IMR-90 (cell line): ENCODE measurements at regions not wholly inside any gene's neighbourhood (a gene's known extent, or its start where the extent isn't known, plus 50 kb on each side); places are given as distances from the start of the nearest gene placed in this dataset.

Source experiments
- ATAC-seq: fragments of 200-7000 bp; cut with Tn5 transposase; 2 replicates; pipeline ENCODE4 v1.9.1; 2020; ENCODE audit warnings: low read depth, mild to moderate bottlenecking, moderate library complexity
- BruUV-seq: library from RNA; stranded (reverse); fragments of 400-500 nt; replicated peaks from 2 replicates; lab custom pipeline; 2021; lab: Mats Ljungman, UMichigan
- CTCF ChIA-PET: fragments of 300-600 bp; formaldehyde crosslinking; extraction: SDS; loops from one replicate; lab custom pipeline; 2021; ENCODE audit warnings: antibody characterized with exemption; lab: Yijun Ruan, JAX
- POLR2A ChIA-PET: fragments of 300-600 bp; sonication (Branson Sonifier 250); formaldehyde crosslinking; loops from one replicate; lab custom pipeline; 2022; ENCODE audit warnings: antibody characterized with exemption; ENCODE audit not compliant: unreplicated experiment; lab: Charles Lee
- DNase-seq: peaks from one replicate; pipeline ENCODE4 v3.0.0; 2013
- H2AFZ ChIP-seq: replicated peaks from 2 replicates; pipeline ENCODE3; 2013; ENCODE audit warnings: low read length, mild to moderate bottlenecking; ENCODE audit not compliant: poor library complexity
- H2AK5ac ChIP-seq: 2 replicates; pipeline ENCODE4 v1.6.1; 2013; ENCODE audit warnings: low read depth, low read length, inconsistent platforms
- H2AK9ac ChIP-seq: replicated peaks from 2 replicates; pipeline ENCODE3; 2013; ENCODE audit warnings: mild to moderate bottlenecking, low read depth, low read length, moderate library complexity; ENCODE audit not compliant: poor library complexity
- H2BK120ac ChIP-seq: 2 replicates; pipeline ENCODE4 v1.6.1; 2013; ENCODE audit warnings: low read depth, low read length, inconsistent platforms
- H2BK15ac ChIP-seq: 3 replicates; pipeline ENCODE4 v1.6.1; 2013; ENCODE audit warnings: low read depth, low read length, inconsistent platforms
- H2BK20ac ChIP-seq: 2 replicates; pipeline ENCODE4 v1.6.1; 2013; ENCODE audit warnings: low read depth, mild to moderate bottlenecking, inconsistent platforms, low read length, moderate library complexity
- H2BK5ac ChIP-seq: 2 replicates; pipeline ENCODE4 v1.6.1; 2013; ENCODE audit warnings: mild to moderate bottlenecking, low read depth, low read length, inconsistent platforms; ENCODE audit not compliant: poor library complexity, severe bottlenecking
- H3K14ac ChIP-seq: replicated peaks from 2 replicates; pipeline ENCODE4 v1.6.1; 2013; ENCODE audit warnings: low read depth, low read length, inconsistent platforms
- H3K18ac ChIP-seq: 2 replicates; pipeline ENCODE4 v1.6.1; 2013; ENCODE audit warnings: low read depth, low read length, control low read depth
- H3K23ac ChIP-seq: 2 replicates; pipeline ENCODE4 v1.6.1; 2013; ENCODE audit warnings: low read depth, low read length, inconsistent platforms
- H3K27ac ChIP-seq: 2 replicates; pipeline ENCODE4 v1.5.1; 2013; ENCODE audit warnings: mild to moderate bottlenecking, control low read depth, low read length; ENCODE audit not compliant: insufficient read depth
- H3K27me3 ChIP-seq: 2 replicates; pipeline ENCODE4 v1.6.1; 2013; ENCODE audit warnings: low read length; ENCODE audit not compliant: control insufficient read depth, insufficient read depth
- H3K36me3 ChIP-seq: 2 replicates; pipeline ENCODE4 v1.6.1; 2013; ENCODE audit warnings: low read length, mixed read lengths; ENCODE audit not compliant: control insufficient read depth, insufficient read depth
- H3K4ac ChIP-seq: 2 replicates; pipeline ENCODE4 v1.6.1; 2013; ENCODE audit warnings: low read depth, low read length, inconsistent platforms
- H3K4me1 ChIP-seq: 2 replicates; pipeline ENCODE4 v1.6.1; 2013; ENCODE audit warnings: low read length, mixed read lengths; ENCODE audit not compliant: control insufficient read depth, insufficient read depth
- H3K4me2 ChIP-seq: 2 replicates; pipeline ENCODE4 v1.6.1; 2013; ENCODE audit warnings: low read depth, mild to moderate bottlenecking, control low read depth, low read length, moderate library complexity
- H3K4me3 ChIP-seq: 2 replicates; pipeline ENCODE4 v1.5.1; 2013; ENCODE audit warnings: low read depth, mild to moderate bottlenecking, control low read depth, low read length, moderate library complexity; ENCODE audit not compliant: insufficient read depth
- H3K56ac ChIP-seq: 2 replicates; pipeline ENCODE4 v1.6.1; 2013; ENCODE audit warnings: low read length, inconsistent platforms; ENCODE audit not compliant: insufficient read depth; ENCODE audit errors: extremely low read depth
- H3K79me1 ChIP-seq, 2 experiments: 2 replicates each; pipeline ENCODE4 v1.6.1; 2013; ENCODE audit warnings: low read length in 2 of 2, inconsistent platforms in 1 of 2, low read depth in 1 of 2
- H3K9ac ChIP-seq: 2 replicates; pipeline ENCODE4 v1.6.1; 2013; ENCODE audit warnings: low read depth, low read length, control low read depth
- H3K9me1 ChIP-seq: 2 replicates; pipeline ENCODE4 v1.6.1; 2013; ENCODE audit warnings: low read length, inconsistent platforms; ENCODE audit not compliant: insufficient read depth
- H3K9me3 ChIP-seq: 2 replicates; pipeline ENCODE4 v1.6.1; 2013; ENCODE audit warnings: low read length; ENCODE audit not compliant: control insufficient read depth, insufficient read depth
- H4K20me1 ChIP-seq: 2 replicates; pipeline ENCODE4 v1.6.1; 2013; ENCODE audit warnings: low read length, inconsistent platforms; ENCODE audit not compliant: insufficient read depth
- H4K5ac ChIP-seq: 2 replicates; pipeline ENCODE4 v1.6.1; 2013; ENCODE audit warnings: mild to moderate bottlenecking, low read depth, low read length, control low read depth
- H4K8ac ChIP-seq, 2 experiments: 2 replicates each; pipeline ENCODE4 v1.6.1; 2013; ENCODE audit warnings: low read depth in 2 of 2, low read length in 2 of 2, control low read depth in 1 of 2, inconsistent platforms in 1 of 2
- H4K91ac ChIP-seq: 2 replicates; pipeline ENCODE4 v1.6.1; 2013; ENCODE audit warnings: low read depth, low read length, inconsistent platforms; ENCODE audit not compliant: insufficient read depth
- BHLHE40 ChIP-seq: fragments of 150-350 bp; IDR thresholded peaks from 2 replicates; pipeline ENCODE4 v1.6.1; 2016; ENCODE audit warnings: mild to moderate bottlenecking, low read depth, low read length
- CEBPB ChIP-seq: IDR thresholded peaks from 2 replicates; pipeline ENCODE4 v1.6.1; 2012; ENCODE audit warnings: low read depth, low read length, improper control_type of control experiment
- CHD1 ChIP-seq: IDR thresholded peaks from 2 replicates; pipeline ENCODE4 v1.6.1; 2012; ENCODE audit warnings: low read depth, low read length, improper control_type of control experiment
- CTCF ChIP-seq: conservative IDR thresholded peaks from 2 replicates; pipeline ENCODE4 v1.5.1; 2012; ENCODE audit warnings: mild to moderate bottlenecking, low read depth, low read length, improper control_type of control experiment
- FOS ChIP-seq: fragments of 150-350 bp; IDR thresholded peaks from 2 replicates; pipeline ENCODE4 v1.6.1; 2016; ENCODE audit warnings: low read depth, low read length
- MAFK ChIP-seq: IDR thresholded peaks from 2 replicates; pipeline ENCODE4 v1.6.1; 2012; ENCODE audit warnings: low read depth, low read length, improper control_type of control experiment
- MAZ ChIP-seq: IDR thresholded peaks from 2 replicates; pipeline ENCODE4 v1.6.1; 2012; ENCODE audit warnings: low read depth, mild to moderate bottlenecking, low read length, improper control_type of control experiment, moderate library complexity, borderline replicate concordance
- MXI1 ChIP-seq: IDR thresholded peaks from 2 replicates; pipeline ENCODE4 v1.6.1; 2012; ENCODE audit warnings: low read depth, mild to moderate bottlenecking, low read length, moderate library complexity, borderline replicate concordance
- NFE2L2 ChIP-seq: fragments of 150-350 bp; IDR thresholded peaks from 2 replicates; pipeline ENCODE4 v1.6.1; 2016; ENCODE audit warnings: low read depth, mild to moderate bottlenecking, low read length
- POLR2A ChIP-seq: IDR thresholded peaks from 2 replicates; pipeline ENCODE4 v1.6.1; 2012; ENCODE audit warnings: mild to moderate bottlenecking, low read depth, low read length
- RAD21 ChIP-seq: IDR thresholded peaks from 2 replicates; pipeline ENCODE4 v1.6.1; 2012; ENCODE audit warnings: low read length, improper control_type of control experiment
- RCOR1 ChIP-seq: IDR thresholded peaks from 2 replicates; pipeline ENCODE4 v1.6.1; 2012; ENCODE audit warnings: mild to moderate bottlenecking, low read length, improper control_type of control experiment; ENCODE audit not compliant: insufficient replicate concordance
- RFX5 ChIP-seq: IDR thresholded peaks from 2 replicates; pipeline ENCODE4 v1.8.0; 2012; ENCODE audit warnings: low read depth, mild to moderate bottlenecking, low read length, moderate library complexity
- SMC3 ChIP-seq: fragments of 150-350 bp; IDR thresholded peaks from 2 replicates; pipeline ENCODE4 v1.6.1; 2016; ENCODE audit warnings: low read depth, mild to moderate bottlenecking, antibody characterized with exemption, low read length, moderate library complexity
- USF2 ChIP-seq: fragments of 150-350 bp; IDR thresholded peaks from 2 replicates; pipeline ENCODE4 v1.6.1; 2017; ENCODE audit warnings: mild to moderate bottlenecking, antibody characterized with exemption, low read length, low read depth
- WGBS, 2 experiments: methylation state at CpG; one replicate each; pipeline versions ENCODE4 v1.1.5 to v1.1.7; 2013; ENCODE audit warnings: missing lambda C conversion rate in 2 of 2; ENCODE audit not compliant: insufficient read length in 1 of 2; ENCODE audit errors: extremely low coverage in 2 of 2; 5-methylcytosine and 5-hydroxymethylcytosine counted together
- dilution Hi-C: fragments of 300-500 bp; cut with HindIII; formaldehyde crosslinking; loops from one replicate; pipeline ENCODE4 v1.14.3; 2018; ENCODE audit warnings: low sequenced_read_pairs; ENCODE audit not compliant: unreplicated experiment
- in situ Hi-C: fragments of 300-500 bp; cut with MboI; formaldehyde crosslinking; loops from 3 replicates; pipeline ENCODE4 v1.14.3; 2019; ENCODE audit warnings: low sequenced_read_pairs, inconsistent platforms, mixed read lengths
- intact Hi-C: fragments of 100-400 bp; cut with micrococcal nuclease; formaldehyde crosslinking; loops from 2 replicates; pipeline ENCODE4 v1.10.0; 2022
- TF ChIP-seq, protein P1 (sequence below): fragments of 150-350 bp; IDR thresholded peaks from 2 replicates; pipeline ENCODE4 v1.6.1; 2016; ENCODE audit warnings: low read depth, mild to moderate bottlenecking, low read length, moderate library complexity, borderline replicate concordance

- H3K56ac ChIP-seq: no peak overlapping the region
- H4K20me1 ChIP-seq: no peaks in the 10 kb centered on the region
- ChIA-PET POLR2A (no interaction called here), CTCF (no interaction called here)
- no peak overlapping the region for H3K4ac ChIP-seq
- no peaks in the 10 kb centered on the region for H3K27me3 ChIP-seq
- no peak overlapping the region for H2AK9ac ChIP-seq
- DNase-seq (no peak), ATAC-seq (no peak)
- no peak overlapping the region for H2AK5ac ChIP-seq
- no peaks in the 10 kb centered on the region for H3K79me1 ChIP-seq
- H3K27ac ChIP-seq: no peak overlapping the region
- no TSS peak for BruUV-seq
- no peak overlapping the region for H2BK120ac ChIP-seq
- no peak overlapping the region for H2AFZ ChIP-seq
- no peak overlapping the region for H3K4me2 ChIP-seq
- intact Hi-C loops: no loop called here
- no peak for TF ChIP-seq FOS
- TF ChIP-seq, protein P1, sequence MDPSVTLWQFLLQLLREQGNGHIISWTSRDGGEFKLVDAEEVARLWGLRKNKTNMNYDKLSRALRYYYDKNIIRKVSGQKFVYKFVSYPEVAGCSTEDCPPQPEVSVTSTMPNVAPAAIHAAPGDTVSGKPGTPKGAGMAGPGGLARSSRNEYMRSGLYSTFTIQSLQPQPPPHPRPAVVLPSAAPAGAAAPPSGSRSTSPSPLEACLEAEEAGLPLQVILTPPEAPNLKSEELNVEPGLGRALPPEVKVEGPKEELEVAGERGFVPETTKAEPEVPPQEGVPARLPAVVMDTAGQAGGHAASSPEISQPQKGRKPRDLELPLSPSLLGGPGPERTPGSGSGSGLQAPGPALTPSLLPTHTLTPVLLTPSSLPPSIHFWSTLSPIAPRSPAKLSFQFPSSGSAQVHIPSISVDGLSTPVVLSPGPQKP: no peak
- TF ChIP-seq RCOR1: no peak
- TF ChIP-seq RFX5: no peak
- TF ChIP-seq POLR2A: no peak
- TF ChIP-seq BHLHE40: no peak
- TF ChIP-seq RAD21: no peak
- TF ChIP-seq MXI1: no peak
- TF ChIP-seq CEBPB: no peak
- no peak for TF ChIP-seq CTCF
- no peak for TF ChIP-seq NFE2L2
- TF ChIP-seq USF2: no peak
- no peak for TF ChIP-seq SMC3
- no peak for TF ChIP-seq CHD1
- no peak for TF ChIP-seq MAFK
- no peak for TF ChIP-seq MAZ
- no peaks in the 10 kb centered on the region for H3K36me3 ChIP-seq
- H3K18ac ChIP-seq: no peak overlapping the region
- H4K8ac ChIP-seq: no peak overlapping the region
- WGBS, 2 experiments: no CpG with 5 or more reads among the region's 1 CpG
- no peak overlapping the region for H3K14ac ChIP-seq
- no peaks in the 10 kb centered on the region for H3K9me1 ChIP-seq
- dilution Hi-C loops: no loop called here
- H4K5ac ChIP-seq: no peak overlapping the region
- no peaks in the 10 kb centered on the region for H3K4me1 ChIP-seq
- no peak overlapping the region for H2BK20ac ChIP-seq
- no peak overlapping the region for H4K91ac ChIP-seq
- in situ Hi-C loops: no loop called here
- no peaks in the 10 kb centered on the region for H3K9me3 ChIP-seq
- H2BK5ac ChIP-seq: no peak overlapping the region
- H3K9ac ChIP-seq: no peak overlapping the region
- no peak overlapping the region for H2BK15ac ChIP-seq
- no peak overlapping the region for H3K23ac ChIP-seq
- H3K4me3 ChIP-seq: no peak overlapping the region
Measured at GRCh38 chr12:91529829-91530228, 347.2 kb upstream of the DCN start.
